GM12864 (cell line): ENCODE measurements at regions not wholly inside any gene's neighbourhood (a gene's known extent, or its start where the extent isn't known, plus 50 kb on each side); places are given as distances from the start of the nearest gene placed in this dataset.

Source experiments
- DNase-seq: peaks from one replicate; pipeline ENCODE4 v3.0.0-alpha.2; 2011; ENCODE audit warnings: low read depth
- H3K4me3 ChIP-seq: 2 replicates; pipeline ENCODE4 v1.5.1; 2011; ENCODE audit warnings: mild to moderate bottlenecking, low read depth, low read length, control low read depth
- TF ChIP-seq, protein P1 (sequence below): IDR thresholded peaks from 2 replicates; pipeline ENCODE4 v1.5.1; 2011; ENCODE audit warnings: low read depth, mild to moderate bottlenecking, moderate library complexity, low read length, control low read depth, inconsistent platforms; ENCODE audit errors: missing control alignments

DNA sequence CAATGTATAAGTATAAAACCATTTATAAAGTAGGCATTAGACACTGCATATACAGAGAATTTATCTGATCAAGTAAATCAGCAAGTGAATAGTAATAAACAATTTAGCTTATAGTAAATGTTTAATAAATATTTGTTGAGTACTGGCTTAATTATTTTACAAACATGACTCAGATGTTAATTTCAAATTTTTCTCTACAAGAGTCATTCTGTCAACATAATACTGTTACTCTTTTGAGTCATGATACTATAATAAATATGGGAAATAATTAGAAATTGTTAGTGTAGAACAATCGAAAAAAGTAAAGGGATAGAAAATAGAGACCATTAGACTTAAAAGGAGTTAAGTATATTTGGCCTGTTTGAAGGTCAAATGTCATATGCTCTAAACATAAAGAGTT is 133.6 kb upstream of the MC4R start:
- TF ChIP-seq, protein P1, sequence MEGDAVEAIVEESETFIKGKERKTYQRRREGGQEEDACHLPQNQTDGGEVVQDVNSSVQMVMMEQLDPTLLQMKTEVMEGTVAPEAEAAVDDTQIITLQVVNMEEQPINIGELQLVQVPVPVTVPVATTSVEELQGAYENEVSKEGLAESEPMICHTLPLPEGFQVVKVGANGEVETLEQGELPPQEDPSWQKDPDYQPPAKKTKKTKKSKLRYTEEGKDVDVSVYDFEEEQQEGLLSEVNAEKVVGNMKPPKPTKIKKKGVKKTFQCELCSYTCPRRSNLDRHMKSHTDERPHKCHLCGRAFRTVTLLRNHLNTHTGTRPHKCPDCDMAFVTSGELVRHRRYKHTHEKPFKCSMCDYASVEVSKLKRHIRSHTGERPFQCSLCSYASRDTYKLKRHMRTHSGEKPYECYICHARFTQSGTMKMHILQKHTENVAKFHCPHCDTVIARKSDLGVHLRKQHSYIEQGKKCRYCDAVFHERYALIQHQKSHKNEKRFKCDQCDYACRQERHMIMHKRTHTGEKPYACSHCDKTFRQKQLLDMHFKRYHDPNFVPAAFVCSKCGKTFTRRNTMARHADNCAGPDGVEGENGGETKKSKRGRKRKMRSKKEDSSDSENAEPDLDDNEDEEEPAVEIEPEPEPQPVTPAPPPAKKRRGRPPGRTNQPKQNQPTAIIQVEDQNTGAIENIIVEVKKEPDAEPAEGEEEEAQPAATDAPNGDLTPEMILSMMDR = no peak
- H3K4me3 ChIP-seq = no peak overlapping the region
- DNase-seq = no peak

DNA sequence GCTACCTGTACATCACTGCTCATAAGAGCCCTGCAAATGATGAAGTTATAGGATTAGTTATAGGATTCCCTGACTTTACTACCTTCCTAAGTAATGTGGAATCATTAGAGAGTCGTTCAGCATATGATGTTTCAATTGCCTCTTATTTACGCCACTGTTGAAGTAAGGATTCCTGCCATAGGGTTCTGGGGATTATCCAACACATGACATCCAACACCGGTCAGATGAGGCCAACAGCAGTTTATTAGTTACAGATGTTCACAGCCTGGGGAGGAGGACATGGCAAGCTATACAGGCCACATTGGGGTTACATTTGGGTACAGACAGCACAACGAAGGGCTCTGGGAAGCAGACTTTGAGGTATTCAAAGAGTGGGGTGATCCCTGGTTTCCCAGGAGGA is 134.1 kb upstream of the MC4R start:
- TF ChIP-seq, protein P1 = no peak
- DNase-seq = no peak
- H3K4me3 ChIP-seq = no peak overlapping the region

DNA sequence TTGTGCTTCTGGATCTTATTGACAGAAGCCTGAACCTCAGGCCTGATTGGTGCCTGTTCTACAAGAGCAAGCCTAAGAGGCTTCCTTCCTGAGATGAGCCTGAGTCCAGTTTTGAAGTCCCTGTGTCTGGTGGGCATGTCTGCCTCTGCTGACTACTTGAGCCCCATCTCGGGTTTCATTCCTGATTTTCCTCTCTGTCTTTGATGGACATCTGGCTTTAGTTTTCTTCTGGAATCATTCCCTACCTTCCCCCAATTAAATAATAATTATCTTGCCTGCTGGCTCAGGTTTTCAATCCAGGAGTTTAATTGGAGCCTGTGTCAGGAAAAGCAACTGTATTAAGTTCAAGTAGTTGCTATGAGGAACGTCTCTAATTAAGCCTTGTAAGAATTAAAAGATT is 135.5 kb upstream of the MC4R start:
- H3K4me3 ChIP-seq = no peak overlapping the region
- no peak for DNase-seq
- TF ChIP-seq, protein P1 = no peak

DNA sequence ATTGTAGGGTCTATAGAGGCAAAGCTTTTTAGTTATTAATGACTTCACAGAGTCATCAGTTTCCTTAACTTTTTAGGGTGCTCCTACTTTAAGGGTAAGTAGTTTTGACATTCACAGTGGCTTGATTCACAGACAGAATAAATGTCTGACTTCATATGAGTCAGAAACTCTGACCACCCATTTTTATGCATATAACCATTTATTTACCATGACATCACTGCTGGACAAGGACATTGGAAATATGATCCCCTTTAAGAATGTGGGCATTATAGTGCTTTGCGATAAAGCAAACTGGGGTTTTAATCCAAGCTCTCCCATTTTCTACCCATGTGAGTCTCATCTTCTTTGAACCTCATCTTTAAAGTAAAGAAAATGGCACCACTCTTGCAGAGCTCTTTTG is 162.0 kb upstream of the MC4R start:
- no peak for DNase-seq
- TF ChIP-seq, protein P1 = no peak
- no peak overlapping the region for H3K4me3 ChIP-seq

DNA sequence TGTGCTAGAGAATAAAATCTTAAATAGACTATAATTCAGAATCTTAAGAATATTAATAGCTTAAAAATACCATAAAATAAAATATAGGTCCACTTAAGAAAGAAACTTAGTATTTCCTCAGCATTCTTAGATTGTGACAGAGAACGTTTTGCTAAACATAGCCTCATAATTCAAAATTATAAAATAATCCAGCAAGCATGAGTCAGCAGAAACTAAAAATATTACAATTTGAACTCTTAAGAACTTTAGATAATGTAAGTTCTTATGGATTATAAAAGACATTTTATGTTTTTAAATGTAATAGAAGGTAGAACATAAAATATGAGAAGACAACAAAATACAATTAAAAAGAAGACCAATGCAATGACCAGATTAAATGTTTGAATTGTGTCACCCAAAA is 164.5 kb upstream of the MC4R start:
- TF ChIP-seq, protein P1 = no peak
- no peak for DNase-seq
- H3K4me3 ChIP-seq = no peak overlapping the region

DNA sequence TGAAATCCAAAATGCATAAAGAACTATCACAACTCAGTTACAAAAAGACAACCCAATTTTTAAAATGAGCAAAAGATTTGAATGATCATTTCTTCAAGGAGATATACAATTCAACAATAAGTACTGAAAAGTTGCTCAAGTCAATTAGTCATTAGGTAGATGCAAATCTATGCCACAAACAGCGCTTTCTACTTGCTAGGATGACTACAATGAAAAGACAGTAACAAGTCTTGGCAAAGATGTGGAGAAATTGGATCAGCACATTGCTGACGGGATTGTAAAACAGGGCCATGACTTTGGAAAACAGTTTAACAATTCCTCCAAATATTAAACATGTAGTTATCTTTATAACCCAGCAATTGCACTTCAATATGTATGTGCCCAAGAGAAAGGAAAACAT is 166.3 kb upstream of the MC4R start:
- TF ChIP-seq, protein P1 = no peak
- DNase-seq = no peak
- H3K4me3 ChIP-seq = no peak overlapping the region

DNA sequence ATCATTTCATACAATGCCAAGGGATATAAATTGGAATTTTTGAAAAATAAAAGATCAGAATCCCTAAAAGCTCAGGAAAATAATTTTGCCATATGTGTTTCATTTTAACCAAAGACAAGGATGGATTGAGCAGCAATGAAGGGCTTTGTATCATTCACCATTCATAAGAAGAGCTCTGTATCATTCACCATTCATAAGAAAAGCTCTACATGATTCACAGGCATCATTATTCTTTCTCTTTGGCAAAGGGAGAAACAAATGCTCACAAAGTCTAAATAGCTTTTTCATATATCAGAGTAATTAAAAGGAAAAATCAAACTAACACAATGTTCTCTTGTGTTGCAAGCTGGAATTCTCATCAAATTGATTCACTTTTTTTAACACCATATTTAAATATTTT is 169.1 kb upstream of the MC4R start:
- TF ChIP-seq, protein P1 = no peak
- no peak for DNase-seq
- no peak overlapping the region for H3K4me3 ChIP-seq
